ENCODE measurements at regions not wholly inside any gene's neighbourhood (a gene's known extent, or its start where the extent isn't known, plus 50 kb on each side); places are given as distances from the start of the nearest gene placed in this dataset.
"Not testable (repeated sequence)": the region's sequence is repeated elsewhere in the genome, so short reads cannot be mapped to it uniquely, and the experiment has no call there.

DNA sequence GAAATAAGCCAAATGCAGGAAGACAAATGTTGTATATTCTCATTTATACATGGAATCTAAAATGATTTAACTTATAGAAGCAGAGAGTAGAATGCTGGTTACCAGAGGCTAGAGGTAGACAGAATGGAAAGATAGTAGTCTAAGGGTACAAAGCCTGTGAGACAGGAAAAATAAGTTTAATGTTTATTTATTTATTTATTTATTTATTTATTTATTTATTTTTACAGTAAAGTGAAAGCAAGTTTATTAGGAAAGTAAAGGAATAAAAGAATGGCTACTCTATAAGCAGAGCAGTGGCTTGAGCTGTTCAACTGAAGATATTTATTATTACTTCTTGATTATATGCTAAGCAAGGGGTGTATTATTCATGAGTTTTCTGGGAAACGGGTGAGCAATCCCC is 203.2 kb downstream of the LAS1L start:
- no peak for FAIRE-seq

GRCh38 chrX:65300104-65300809 is 234.3 kb downstream of the LAS1L start:
- no peak for FAIRE-seq

- not testable (repeated sequence) for FAIRE-seq
Measured at GRCh38 chrX:65282905-65283304, 251.7 kb downstream of the LAS1L start.

- FAIRE-seq, result no peak
Measured at GRCh38 chrX:65273152-65273551, 261.4 kb downstream of the LAS1L start.

DNA sequence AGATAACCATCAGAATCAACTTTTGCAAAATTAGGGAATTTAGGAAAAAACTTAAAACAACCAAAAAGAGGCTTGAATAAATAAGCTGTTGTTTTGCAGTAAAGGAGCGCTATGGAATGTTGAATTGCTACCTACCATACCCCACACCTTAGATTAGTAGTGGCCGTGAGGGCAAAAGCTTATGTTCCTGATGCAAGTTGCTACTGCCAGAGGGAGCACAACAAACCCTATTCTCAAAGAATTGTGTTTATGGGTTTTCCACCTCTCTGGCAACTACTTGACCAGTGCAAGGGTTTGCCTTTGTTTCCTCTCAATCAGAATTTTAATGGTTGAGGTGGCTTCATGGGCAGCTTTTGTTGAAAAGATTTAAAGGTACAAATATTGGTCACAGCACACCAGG is 268.1 kb downstream of the LAS1L start:
- FAIRE-seq, result no peak

DNA sequence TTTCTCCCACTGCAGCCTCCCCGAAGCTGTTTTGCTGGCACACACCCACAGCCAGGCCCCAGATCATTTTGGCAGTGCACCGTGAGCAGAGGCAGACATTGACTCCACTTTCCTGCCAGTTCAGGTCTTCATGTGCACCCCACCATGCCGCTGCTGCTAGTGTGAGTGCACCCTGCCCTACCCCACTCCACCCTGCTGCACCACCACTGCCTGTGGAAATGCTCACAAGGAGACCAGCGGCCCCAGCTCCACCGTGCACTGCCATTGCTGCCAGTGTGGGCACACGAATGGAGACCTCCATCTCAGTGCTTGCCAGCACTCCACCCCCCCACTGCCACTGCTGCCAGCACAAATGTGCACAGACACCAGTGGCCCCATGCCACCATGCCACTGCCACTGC is 277.6 kb upstream of the ZC4H2 start:
- FAIRE-seq, result no peak

GRCh38 chrX:65241059-65241721 is 264.9 kb upstream of the ZC4H2 start:
- no peak for FAIRE-seq

DNA sequence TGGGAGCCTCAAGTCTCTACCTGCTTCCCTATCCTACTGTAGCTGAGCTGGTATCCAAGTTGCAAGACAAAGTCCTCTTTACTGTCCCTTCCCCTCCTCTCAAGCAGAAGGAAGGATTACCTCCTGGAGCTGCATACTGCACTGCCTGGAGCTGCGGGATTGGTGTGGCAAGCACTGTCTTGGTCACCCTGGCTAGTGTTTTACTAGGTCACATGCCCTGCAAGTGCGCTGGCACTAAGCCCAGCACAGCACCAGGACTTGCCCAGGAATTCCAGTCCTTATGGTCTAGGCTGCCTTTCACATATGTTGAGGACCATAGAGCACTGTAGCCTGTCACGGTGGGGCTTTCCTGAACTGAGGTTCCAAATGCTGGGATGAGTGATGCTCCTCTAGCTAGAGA is 227.3 kb upstream of the ZC4H2 start:
- no peak for FAIRE-seq

DNA sequence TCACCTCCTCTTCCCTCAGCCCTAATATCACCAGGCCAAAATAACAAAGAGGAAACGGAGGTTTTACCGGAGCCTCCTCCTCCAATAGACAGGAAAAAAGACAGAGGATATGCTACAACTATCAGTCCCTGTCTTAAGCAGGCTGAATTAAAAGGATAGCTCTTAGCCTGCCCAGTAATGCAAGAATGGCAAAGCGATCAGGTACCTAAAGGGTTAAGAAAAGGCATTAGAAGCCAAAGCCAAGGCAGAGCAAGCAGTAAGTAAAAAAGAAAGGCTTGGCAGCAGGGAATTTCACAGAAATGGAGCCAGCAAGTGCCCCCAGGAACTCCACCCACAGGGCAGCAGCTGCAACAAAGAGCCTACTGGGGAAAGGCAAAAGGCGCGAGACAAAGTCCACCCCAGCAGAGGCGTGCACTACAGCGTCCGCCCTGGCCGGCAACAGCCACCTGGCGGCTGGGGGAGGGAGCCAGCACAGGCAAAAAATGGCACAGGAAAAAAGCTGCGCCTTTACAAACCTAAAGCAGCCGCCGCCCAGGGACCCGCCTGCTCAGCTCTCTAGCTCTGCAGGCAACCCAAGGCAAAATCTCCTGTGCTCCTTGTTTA is 220.6 kb upstream of the ZC4H2 start:
- peak; percentile 41 for FAIRE-seq

DNA sequence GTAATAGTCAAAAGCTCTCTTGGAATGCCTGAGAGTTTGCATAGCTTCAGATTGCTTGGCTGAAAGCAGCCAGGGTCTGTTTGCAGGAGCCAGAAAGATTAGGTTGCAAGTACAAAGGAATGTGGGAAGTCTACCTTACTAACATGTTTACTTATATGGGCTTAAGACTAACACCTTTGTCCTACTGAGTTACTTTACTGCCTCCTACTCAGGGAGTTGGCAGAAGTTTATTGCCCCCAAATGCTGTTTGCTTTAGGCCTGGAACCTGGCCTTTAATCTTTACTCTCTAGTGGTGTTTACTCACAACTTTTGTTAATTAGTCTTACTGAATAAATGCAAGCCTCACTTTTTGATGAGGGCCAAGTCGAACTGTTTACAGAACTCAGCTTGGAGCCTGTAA is 219.4 kb upstream of the ZC4H2 start:
- FAIRE-seq, result peak; percentile 93

DNA sequence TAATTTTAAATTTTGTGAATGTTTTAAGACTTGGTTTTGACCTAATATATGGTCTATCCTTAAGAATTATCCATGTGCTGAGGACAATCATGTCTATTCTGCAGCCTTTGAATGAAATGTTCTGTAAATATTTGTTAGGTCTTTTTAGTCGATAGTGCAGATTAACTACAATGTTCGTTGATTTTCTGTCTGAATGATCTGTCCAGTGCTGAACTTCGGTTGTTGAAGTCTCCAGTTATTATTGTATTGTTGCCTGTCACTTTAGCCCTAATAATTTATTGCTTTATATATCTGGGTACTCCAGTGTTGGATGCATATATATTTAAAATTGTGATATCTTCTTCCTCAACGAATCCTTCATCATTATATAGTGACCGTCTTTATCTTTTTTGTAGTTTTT is 218.3 kb upstream of the ZC4H2 start:
- FAIRE-seq, result peak; percentile 71

DNA sequence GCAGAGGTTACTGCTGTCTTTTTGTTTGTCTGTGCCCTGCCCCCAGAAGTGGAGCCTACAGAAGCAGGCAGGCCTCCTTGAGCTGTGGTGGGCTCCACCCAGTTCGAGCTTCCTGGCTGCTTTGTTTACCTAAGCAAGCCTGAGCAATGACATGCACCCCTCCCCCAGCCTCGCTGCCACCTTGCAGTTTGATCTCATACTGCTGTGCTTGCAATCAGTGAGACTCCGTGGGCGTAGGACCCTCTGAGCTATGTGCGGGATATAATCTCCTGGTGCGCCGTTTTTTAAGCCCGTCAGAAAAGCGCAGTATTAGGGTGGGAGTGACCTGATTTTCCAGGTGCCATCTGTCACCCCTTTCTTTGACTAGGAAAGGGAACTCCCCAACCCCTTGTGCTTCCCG is 187.1 kb upstream of the ZC4H2 start:
- not testable (repeated sequence) for FAIRE-seq

- FAIRE-seq, result no peak
Measured at GRCh38 chrX:65148232-65148631, 172.0 kb upstream of the ZC4H2 start.

DNA sequence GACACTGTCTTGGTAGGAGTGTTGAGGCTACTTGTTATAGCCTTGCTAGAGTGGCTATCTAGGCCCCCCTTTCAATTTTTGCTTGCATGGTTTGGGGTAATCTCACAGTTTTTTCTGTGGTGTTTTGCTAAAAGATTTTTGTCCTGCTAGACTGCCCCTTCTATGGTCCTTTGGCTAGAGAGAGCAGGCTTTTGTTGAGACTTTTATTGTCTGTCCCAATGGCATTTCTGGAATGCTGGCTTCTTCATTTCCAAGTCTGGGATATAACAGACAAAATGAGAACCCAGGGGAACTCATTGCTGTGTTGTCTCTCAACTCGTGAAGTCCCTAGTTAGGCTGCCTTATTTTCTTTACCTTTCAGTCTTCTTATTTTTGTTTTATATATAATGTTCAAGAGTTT is 160.2 kb upstream of the ZC4H2 start:
- FAIRE-seq, result no peak

- no peak for FAIRE-seq
Measured at GRCh38 chrX:65127842-65128241, 151.6 kb upstream of the ZC4H2 start.

DNA sequence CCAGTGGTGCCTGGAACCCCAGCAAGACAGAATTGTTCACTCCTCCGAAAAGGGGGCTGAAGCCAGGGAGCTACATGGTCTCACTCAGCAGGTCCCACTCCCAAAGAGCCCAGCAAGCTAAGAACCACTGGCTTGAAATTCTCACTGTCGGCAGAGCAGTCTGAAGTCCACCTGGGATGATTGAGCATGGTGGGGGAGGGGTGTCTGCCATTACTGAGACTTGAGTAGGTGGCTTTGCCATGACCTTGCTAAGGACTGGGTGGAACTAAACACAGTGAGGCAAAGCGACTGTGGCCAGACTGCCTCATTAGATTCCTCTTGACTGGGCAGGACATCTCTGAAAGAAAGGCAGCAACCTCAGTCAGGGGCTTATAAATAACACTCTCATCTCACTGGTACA is 122.6 kb upstream of the ZC4H2 start:
- no peak for FAIRE-seq

- peak; percentile 18 for FAIRE-seq
Measured at GRCh38 chrX:65093658-65094057, 117.4 kb upstream of the ZC4H2 start.

DNA sequence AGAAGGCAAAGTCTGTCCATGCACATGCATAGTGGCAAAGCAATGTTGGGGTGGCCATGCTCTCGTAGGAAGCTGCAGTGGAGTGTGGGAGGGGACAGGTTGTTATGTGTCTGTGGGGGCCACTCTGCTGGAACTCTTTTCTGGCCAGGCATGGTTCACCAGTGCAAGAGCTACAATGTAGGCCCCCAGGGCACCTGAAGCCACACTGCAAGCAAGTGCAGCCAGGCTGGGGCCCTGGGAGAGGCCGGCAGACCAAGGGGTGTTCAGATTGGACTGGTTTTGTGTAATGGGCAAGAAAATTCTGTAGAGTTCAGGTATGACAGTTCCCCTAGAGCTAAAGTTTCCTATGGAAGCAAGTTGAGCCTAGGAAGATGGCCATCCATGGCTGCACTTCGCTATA is 97.0 kb upstream of the ZC4H2 start:
- no peak for FAIRE-seq

DNA sequence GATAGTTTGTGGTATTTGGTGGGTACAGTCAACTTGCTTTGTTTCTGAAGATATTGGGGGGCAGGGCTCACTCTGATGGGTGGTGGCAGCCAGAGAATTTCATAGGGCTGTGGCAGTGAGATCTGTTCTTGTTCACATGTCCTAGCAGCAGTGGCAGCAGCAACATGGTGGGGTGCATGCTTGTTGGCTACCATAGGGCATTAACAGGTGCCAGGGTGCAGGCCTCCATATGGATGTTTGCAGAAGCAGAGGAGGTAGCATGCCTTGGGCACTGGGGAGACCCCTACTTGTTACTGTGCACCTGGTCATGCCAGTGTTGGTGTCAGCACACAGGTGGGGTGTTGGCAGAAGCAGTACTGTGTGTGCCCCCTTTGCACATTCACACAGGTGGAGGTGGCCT is 96.3 kb upstream of the ZC4H2 start:
- FAIRE-seq, result no peak

DNA sequence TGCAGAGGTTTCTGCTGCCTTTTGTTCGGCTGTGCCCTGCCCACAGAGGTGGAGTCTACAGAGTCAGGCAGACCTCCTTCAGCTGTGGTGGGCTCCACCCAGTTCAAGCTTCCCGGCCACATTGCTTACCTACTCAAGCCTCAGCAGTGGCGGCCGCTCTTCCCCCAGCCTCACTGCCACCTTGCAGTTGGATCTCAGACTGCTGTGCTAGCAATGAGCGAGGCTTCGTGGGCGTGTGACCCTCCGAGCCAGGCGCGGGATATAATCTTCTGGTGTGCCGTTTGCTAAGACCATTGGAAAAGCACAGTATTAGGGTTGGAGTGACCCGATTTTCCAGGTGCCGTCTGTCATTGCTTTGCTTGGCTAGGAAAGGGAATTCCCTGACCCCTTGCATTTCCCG is 82.4 kb upstream of the ZC4H2 start:
- not testable (repeated sequence) for FAIRE-seq

- FAIRE-seq, result no peak
Measured at GRCh38 chrX:65045001-65045400, 68.8 kb upstream of the ZC4H2 start.

DNA sequence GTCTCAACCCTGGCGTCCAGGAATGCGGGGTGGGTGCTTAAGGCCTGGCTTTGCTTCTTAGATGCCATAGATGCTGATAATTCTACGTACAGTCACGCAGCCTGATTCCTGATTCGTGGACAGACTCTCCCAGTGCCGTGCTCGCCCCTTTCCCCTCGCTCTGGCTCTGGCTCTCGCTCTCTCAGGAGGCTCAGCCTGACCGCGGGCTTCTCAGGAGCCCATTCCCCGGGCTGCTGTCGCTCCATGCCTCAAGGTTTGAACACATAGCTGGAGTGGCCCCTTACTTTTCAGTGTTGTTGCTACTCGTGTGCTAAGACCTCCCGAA is 59.2 kb upstream of the ZC4H2 start:
- FAIRE-seq, result no peak

DNA sequence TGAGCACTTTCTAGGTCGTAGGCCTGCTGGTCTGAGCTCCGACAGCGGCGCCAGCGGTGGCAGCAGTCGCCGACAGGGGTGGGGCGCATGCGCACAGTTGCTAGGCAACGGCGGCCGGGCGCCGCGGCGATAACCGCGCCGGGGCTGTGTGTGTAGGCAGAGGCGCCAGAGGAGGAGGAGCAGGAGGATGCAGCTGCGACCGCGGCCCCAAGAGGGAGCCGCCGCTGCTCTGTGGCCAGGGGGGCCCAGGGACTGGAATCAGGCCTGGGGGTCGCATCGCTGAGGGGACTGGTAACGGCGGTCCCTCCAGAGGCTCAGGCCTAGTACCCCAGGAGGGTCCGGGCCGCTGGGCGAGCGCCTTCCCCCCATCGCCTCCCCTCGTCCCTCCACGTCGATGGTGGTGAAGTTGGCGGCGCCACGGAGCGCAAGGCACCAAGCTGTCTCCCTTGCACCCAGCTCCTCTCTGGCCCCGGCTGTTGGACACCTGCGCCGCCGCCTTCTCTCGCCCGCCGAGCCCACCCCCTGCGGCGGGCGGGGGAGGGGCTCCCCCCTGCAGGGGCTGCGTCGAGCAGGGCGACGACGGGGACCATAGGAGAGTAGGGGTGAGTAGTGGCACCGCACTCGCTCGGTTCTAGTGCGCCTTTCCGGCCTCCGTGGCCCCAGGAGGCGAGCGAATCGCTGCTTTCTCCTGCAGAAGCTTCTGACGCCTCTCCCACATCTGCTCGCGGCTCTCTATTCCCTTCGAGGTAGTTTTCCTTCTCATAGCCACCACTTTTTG is 58.6 kb upstream of the ZC4H2 start, which contains the start of gene ZC3H12B:
ZC3H12B (plus strand) TSS at position 159 of the 778 bp plus-strand sequence.
- no peak for FAIRE-seq

- no peak for FAIRE-seq
Measured at GRCh38 chrX:65034292-65034667, 58.0 kb upstream of the ZC4H2 start.

Data from colon (tissue), 2 donors.